PC-9 (cell line): ENCODE measurements at regions not wholly inside any gene's neighbourhood (a gene's known extent, or its start where the extent isn't known, plus 50 kb on each side); places are given as distances from the start of the nearest gene placed in this dataset.
A peak's percentile ranks its signal among the peaks of the same experiment; 100 is the strongest.

Source experiments
- BruUV-seq: library from RNA; stranded (reverse); fragments of 400-500 nt; replicated peaks from 2 replicates; lab custom pipeline; 2021; lab: Mats Ljungman, UMichigan
- CTCF ChIA-PET: fragments of 300-600 bp; sonication (Branson Sonifier 250); formaldehyde crosslinking; loops from one replicate; lab custom pipeline; 2022; ENCODE audit warnings: antibody characterized with exemption; lab: Charles Lee
- POLR2A ChIA-PET: fragments of 300-600 bp; sonication (Branson Sonifier 250); formaldehyde crosslinking; loops from one replicate; lab custom pipeline; 2022; ENCODE audit warnings: antibody characterized with exemption; ENCODE audit not compliant: unreplicated experiment; lab: Charles Lee
- DNase-seq, 2 experiments: peaks; one replicate each; pipeline versions ENCODE4 v3.0.0 to v3.0.0-alpha.2; 2015 to 2022; ENCODE audit warnings: mixed read lengths in 1 of 2
- H2AFZ ChIP-seq: fragments of 200-600 bp; sonication (generic); 2 replicates; pipeline ENCODE4 v1.8.1; 2017; ENCODE audit warnings: antibody characterized with exemption
- H3F3A ChIP-seq: fragments of 200-600 bp; sonication (generic); 2 replicates; pipeline ENCODE4 v1.8.1; 2017; ENCODE audit warnings: antibody characterized with exemption, mild to moderate bottlenecking, low read depth; ENCODE audit not compliant: insufficient read depth
- H3K27ac ChIP-seq: fragments of 200-600 bp; sonication (generic); 2 replicates; pipeline ENCODE4 v1.6.1; 2016; ENCODE audit warnings: mixed run types
- H3K27me3 ChIP-seq: fragments of 200-600 bp; sonication (generic); 2 replicates; pipeline ENCODE4 v1.6.1; 2016; ENCODE audit warnings: low read depth, mixed run types; ENCODE audit not compliant: insufficient read depth
- H3K36me3 ChIP-seq: fragments of 200-600 bp; sonication (generic); 2 replicates; pipeline ENCODE4 v1.6.1; 2016; ENCODE audit warnings: low read depth, mixed run types
- H3K4me1 ChIP-seq: fragments of 200-600 bp; sonication (generic); replicated peaks from 2 replicates; pipeline ENCODE4 v1.6.1; 2016; ENCODE audit warnings: mixed run types; ENCODE audit not compliant: insufficient read depth
- H3K4me2 ChIP-seq: fragments of 200-600 bp; sonication (generic); 2 replicates; pipeline ENCODE4 v1.6.1; 2017; ENCODE audit warnings: mixed run types
- H3K4me3 ChIP-seq: fragments of 200-600 bp; sonication (generic); 2 replicates; pipeline ENCODE4 v1.6.1; 2016; ENCODE audit warnings: mixed run types
- H3K79me2 ChIP-seq: fragments of 200-600 bp; sonication (generic); 2 replicates; pipeline ENCODE4 v1.6.1; 2017; ENCODE audit warnings: low read depth, mixed run types
- H3K9me2 ChIP-seq: fragments of 200-600 bp; sonication (generic); 2 replicates; pipeline ENCODE4 v1.8.1; 2017; ENCODE audit warnings: mild to moderate bottlenecking; ENCODE audit not compliant: insufficient read depth
- H3K9me3 ChIP-seq: fragments of 200-600 bp; sonication (generic); 2 replicates; pipeline ENCODE4 v1.8.1; 2016; ENCODE audit warnings: low read depth; ENCODE audit not compliant: insufficient read depth
- H4K20me1 ChIP-seq: fragments of 200-600 bp; sonication (generic); 2 replicates; pipeline ENCODE4 v1.8.1; 2017; ENCODE audit not compliant: insufficient read depth
- CTCF ChIP-seq: fragments of 200-600 bp; sonication (generic); conservative IDR thresholded peaks from 2 replicates; pipeline ENCODE4 v1.6.1; 2017; ENCODE audit warnings: mixed run types, antibody characterized with exemption, mild to moderate bottlenecking, moderate library complexity
- EZH2 ChIP-seq: fragments of 200-600 bp; sonication (generic); IDR thresholded peaks from 2 replicates; pipeline ENCODE4 v1.8.0; 2017; ENCODE audit warnings: antibody characterized with exemption, low read depth
- intact Hi-C: fragments of 100-400 bp; cut with micrococcal nuclease; formaldehyde crosslinking; loops from one replicate; pipeline ENCODE4 v1.10.0; 2022; ENCODE audit not compliant: unreplicated experiment

GRCh38 chr4:31445526-31445925 is 725.4 kb downstream of the PCDH7 start:
- no peaks in the 10 kb centered on the region for H3K36me3 ChIP-seq
- no peak overlapping the region for H3K27ac ChIP-seq
- H2AFZ ChIP-seq: no peak overlapping the region
- POLR2A ChIA-PET: no interaction called here
- TF ChIP-seq EZH2 (no peak), CTCF (no peak)
- no peaks in the 10 kb centered on the region for H3K27me3 ChIP-seq
- no peaks in the 10 kb centered on the region for H3K4me1 ChIP-seq
- H3F3A ChIP-seq: no peaks in the 10 kb centered on the region
- no peak overlapping the region for H3K4me2 ChIP-seq
- CTCF ChIA-PET: no interaction called here
- intact Hi-C loops: no loop called here
- H3K9me2 ChIP-seq: no peaks in the 10 kb centered on the region
- H3K79me2 ChIP-seq: no peaks in the 10 kb centered on the region
- no peak overlapping the region for H3K4me3 ChIP-seq
- DNase-seq: no peak
- BruUV-seq: no TSS peak
- no peaks in the 10 kb centered on the region for H3K9me3 ChIP-seq
- no peaks in the 10 kb centered on the region for H4K20me1 ChIP-seq

GRCh38 chr4:31455612-31456011 is 735.4 kb downstream of the PCDH7 start:
- Histone ChIP-seq H3K4me3 (no peak overlapping the region), H3K27me3 (no peaks in the 10 kb centered on the region), H3K36me3 (no peaks in the 10 kb centered on the region), H2AFZ (0 out of 2 replicates have a peak overlapping the region, but pooled peaks have one; percentile 50), H3F3A (no peaks in the 10 kb centered on the region), H3K4me1 (no peaks in the 10 kb centered on the region), H3K79me2 (no peaks in the 10 kb centered on the region), H4K20me1 (no peaks in the 10 kb centered on the region), H3K9me3 (no peaks in the 10 kb centered on the region), H3K9me2 (no peaks in the 10 kb centered on the region), H3K4me2 (no peak overlapping the region), H3K27ac (no peak overlapping the region)
- ChIA-PET CTCF (no interaction called here), POLR2A (no interaction called here)
- TF ChIP-seq CTCF (no peak), EZH2 (no peak)
- intact Hi-C loops: loop anchor here (10.0 kb wide), 1 partner anchor 741 kb away; no protein-coding TSS in a partner anchor
- DNase-seq: no peak
- no TSS peak for BruUV-seq

GRCh38 chr4:31458813-31459212 is 738.6 kb downstream of the PCDH7 start:
- Histone ChIP-seq H3K4me1 (no peaks in the 10 kb centered on the region), H3K27me3 (no peaks in the 10 kb centered on the region), H3K27ac (no peak overlapping the region), H3K36me3 (no peaks in the 10 kb centered on the region), H3K4me2 (no peak overlapping the region), H2AFZ (no peak overlapping the region), H3K4me3 (no peak overlapping the region), H3F3A (no peaks in the 10 kb centered on the region), H3K9me3 (no peaks in the 10 kb centered on the region), H3K9me2 (no peaks in the 10 kb centered on the region), H4K20me1 (no peaks in the 10 kb centered on the region), H3K79me2 (no peaks in the 10 kb centered on the region)
- ChIA-PET CTCF (no interaction called here), POLR2A (no interaction called here)
- TF ChIP-seq CTCF (no peak), EZH2 (no peak)
- BruUV-seq: no TSS peak
- DNase-seq: no peak
- intact Hi-C loops: loop anchor here (10.0 kb wide), 1 partner anchor 744 kb away; no protein-coding TSS in a partner anchor
